Brain microvascular endothelial cell (primary cell): ENCODE measurements at regions not wholly inside any gene's neighbourhood (a gene's known extent, or its start where the extent isn't known, plus 50 kb on each side); places are given as distances from the start of the nearest gene placed in this dataset.

Experiments used
- DNase-seq: peaks from one replicate; pipeline ENCODE4 v3.0.0-alpha.2; 2020
- H3K27ac ChIP-seq: fragments of 250-450 bp; sonication (Bioruptor Pico); 2 replicates; pipeline ENCODE4 v1.5.1; 2020; ENCODE audit warnings: mild to moderate bottlenecking, moderate library complexity
- H3K27me3 ChIP-seq: fragments of 250-450 bp; sonication (Bioruptor Pico); replicated peaks from 2 replicates; pipeline ENCODE4 v1.5.1; 2020; ENCODE audit warnings: mild to moderate bottlenecking
- H3K36me3 ChIP-seq: fragments of 250-450 bp; sonication (Bioruptor Pico); replicated peaks from 2 replicates; pipeline ENCODE4 v1.5.1; 2020; ENCODE audit warnings: mild to moderate bottlenecking
- H3K4me3 ChIP-seq: 2 replicates; pipeline ENCODE4 v1.5.1; 2011; ENCODE audit warnings: low read depth, mild to moderate bottlenecking, control low read depth, low read length, moderate library complexity
- CTCF ChIP-seq: IDR thresholded peaks from 2 replicates; pipeline ENCODE4 v1.5.1; 2011; ENCODE audit warnings: low read depth, mild to moderate bottlenecking, moderate library complexity, low read length, control low read depth, inconsistent platforms; ENCODE audit errors: missing control alignments
- in situ Hi-C: cut with HindIII; loops from 2 replicates; pipeline ENCODE4 v1.10.0; 2017; ENCODE audit warnings: low sequenced_read_pairs, low pct_ligation_motif_present

- no peak overlapping the region for H3K4me3 ChIP-seq
- no peak for TF ChIP-seq CTCF
- no peaks in the 10 kb centered on the region for H3K36me3 ChIP-seq
- DNase-seq = no peak
- H3K27me3 ChIP-seq = no peaks in the 10 kb centered on the region
- no peak overlapping the region for H3K27ac ChIP-seq
- in situ Hi-C loops = no loop called here
Observed at GRCh38 chr5:166251786-166252185, 2039.7 kb upstream of the WWC1 start.

- Histone ChIP-seq H3K27me3 (no peaks in the 10 kb centered on the region), H3K36me3 (no peaks in the 10 kb centered on the region), H3K4me3 (no peak overlapping the region), H3K27ac (no peak overlapping the region)
- no peak for TF ChIP-seq CTCF
- no peak for DNase-seq
- in situ Hi-C loops = no loop called here
Observed at GRCh38 chr5:166257661-166258060, 2033.8 kb upstream of the WWC1 start.

GRCh38 chr5:166262395-166262794 is 2029.0 kb upstream of the WWC1 start:
- no peaks in the 10 kb centered on the region for H3K27me3 ChIP-seq
- H3K27ac ChIP-seq = no peak overlapping the region
- DNase-seq = no peak
- no peaks in the 10 kb centered on the region for H3K36me3 ChIP-seq
- in situ Hi-C loops = no loop called here
- TF ChIP-seq CTCF = no peak
- no peak overlapping the region for H3K4me3 ChIP-seq

- Histone ChIP-seq H3K27me3 (no peaks in the 10 kb centered on the region), H3K36me3 (no peaks in the 10 kb centered on the region), H3K27ac (no peak overlapping the region), H3K4me3 (no peak overlapping the region)
- no peak for DNase-seq
- TF ChIP-seq CTCF = no peak
- in situ Hi-C loops = no loop called here
Observed at GRCh38 chr5:166267907-166268306, 2023.5 kb upstream of the WWC1 start.

- in situ Hi-C loops = no loop called here
- Histone ChIP-seq H3K36me3 (no peaks in the 10 kb centered on the region), H3K27me3 (no peaks in the 10 kb centered on the region), H3K4me3 (no peak overlapping the region), H3K27ac (no peak overlapping the region)
- DNase-seq = no peak
- no peak for TF ChIP-seq CTCF
Observed at GRCh38 chr5:166270712-166271111, 2020.7 kb upstream of the WWC1 start.

- TF ChIP-seq CTCF = no peak
- in situ Hi-C loops = no loop called here
- Histone ChIP-seq H3K4me3 (no peak overlapping the region), H3K36me3 (no peaks in the 10 kb centered on the region), H3K27ac (no peak overlapping the region), H3K27me3 (no peaks in the 10 kb centered on the region)
- no peak for DNase-seq
Observed at GRCh38 chr5:166276006-166276405, 2015.4 kb upstream of the WWC1 start.
